ENCODE measurements at regions not wholly inside any gene's neighbourhood (a gene's known extent, or its start where the extent isn't known, plus 50 kb on each side); places are given as distances from the start of the nearest gene placed in this dataset.

DNA sequence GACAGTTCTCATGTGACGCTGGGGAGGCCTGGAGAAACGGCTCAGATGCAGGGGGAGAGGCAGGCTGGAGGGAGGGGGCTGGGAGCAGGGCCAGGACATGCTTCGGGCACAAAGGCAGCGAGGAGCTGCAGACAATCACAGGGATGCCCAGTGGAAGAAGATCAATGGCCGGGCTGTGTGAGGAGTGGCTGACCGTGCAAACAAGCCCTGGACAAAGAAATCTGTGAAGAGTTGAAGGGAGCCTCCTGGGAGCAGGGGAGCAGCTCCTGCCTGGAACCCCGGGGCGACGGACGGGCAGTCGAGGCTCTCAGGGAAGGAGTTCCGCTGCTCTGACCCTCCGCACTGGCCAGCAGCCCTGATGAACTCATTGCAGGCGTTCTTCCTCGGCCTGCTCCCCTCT lies 126.7 kb upstream of the B3GAT1 start:
- TF ChIP-seq POLR2A (IDR thresholded peaks at IDR 0.05) (no peak), POLR2AphosphoS5 (IDR thresholded peaks at IDR 0.05; ENCODE audit: insufficient read depth in 1 of 2, low read depth in 1 of 2) (no peak)
- TF ChIP-seq, protein P1, sequence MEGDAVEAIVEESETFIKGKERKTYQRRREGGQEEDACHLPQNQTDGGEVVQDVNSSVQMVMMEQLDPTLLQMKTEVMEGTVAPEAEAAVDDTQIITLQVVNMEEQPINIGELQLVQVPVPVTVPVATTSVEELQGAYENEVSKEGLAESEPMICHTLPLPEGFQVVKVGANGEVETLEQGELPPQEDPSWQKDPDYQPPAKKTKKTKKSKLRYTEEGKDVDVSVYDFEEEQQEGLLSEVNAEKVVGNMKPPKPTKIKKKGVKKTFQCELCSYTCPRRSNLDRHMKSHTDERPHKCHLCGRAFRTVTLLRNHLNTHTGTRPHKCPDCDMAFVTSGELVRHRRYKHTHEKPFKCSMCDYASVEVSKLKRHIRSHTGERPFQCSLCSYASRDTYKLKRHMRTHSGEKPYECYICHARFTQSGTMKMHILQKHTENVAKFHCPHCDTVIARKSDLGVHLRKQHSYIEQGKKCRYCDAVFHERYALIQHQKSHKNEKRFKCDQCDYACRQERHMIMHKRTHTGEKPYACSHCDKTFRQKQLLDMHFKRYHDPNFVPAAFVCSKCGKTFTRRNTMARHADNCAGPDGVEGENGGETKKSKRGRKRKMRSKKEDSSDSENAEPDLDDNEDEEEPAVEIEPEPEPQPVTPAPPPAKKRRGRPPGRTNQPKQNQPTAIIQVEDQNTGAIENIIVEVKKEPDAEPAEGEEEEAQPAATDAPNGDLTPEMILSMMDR (IDR thresholded peaks at IDR 0.05), result no peak
